ENCODE measurements at regions not wholly inside any gene's neighbourhood (a gene's known extent, or its start where the extent isn't known, plus 50 kb on each side); places are given as distances from the start of the nearest gene placed in this dataset.

- Histone ChIP-seq H3K4me3 (no peak overlapping the region), H3K27me3 (no peaks in the 10 kb centered on the region), H3K4me1 (no peaks in the 10 kb centered on the region), H3K27ac (no peak overlapping the region), H3K36me3 (no peaks in the 10 kb centered on the region), H3K9me3 (peaks cover 5% of the 10 kb centered on the region in 2 donors)
- DNase-seq (ENCODE audit: low spot score) = no peak
- TF ChIP-seq CTCF (IDR thresholded peaks at IDR 0.05) = no peak
Observed at GRCh38 chr14:38485026-38485425, 229.1 kb upstream of the CLEC14A start.

DNA sequence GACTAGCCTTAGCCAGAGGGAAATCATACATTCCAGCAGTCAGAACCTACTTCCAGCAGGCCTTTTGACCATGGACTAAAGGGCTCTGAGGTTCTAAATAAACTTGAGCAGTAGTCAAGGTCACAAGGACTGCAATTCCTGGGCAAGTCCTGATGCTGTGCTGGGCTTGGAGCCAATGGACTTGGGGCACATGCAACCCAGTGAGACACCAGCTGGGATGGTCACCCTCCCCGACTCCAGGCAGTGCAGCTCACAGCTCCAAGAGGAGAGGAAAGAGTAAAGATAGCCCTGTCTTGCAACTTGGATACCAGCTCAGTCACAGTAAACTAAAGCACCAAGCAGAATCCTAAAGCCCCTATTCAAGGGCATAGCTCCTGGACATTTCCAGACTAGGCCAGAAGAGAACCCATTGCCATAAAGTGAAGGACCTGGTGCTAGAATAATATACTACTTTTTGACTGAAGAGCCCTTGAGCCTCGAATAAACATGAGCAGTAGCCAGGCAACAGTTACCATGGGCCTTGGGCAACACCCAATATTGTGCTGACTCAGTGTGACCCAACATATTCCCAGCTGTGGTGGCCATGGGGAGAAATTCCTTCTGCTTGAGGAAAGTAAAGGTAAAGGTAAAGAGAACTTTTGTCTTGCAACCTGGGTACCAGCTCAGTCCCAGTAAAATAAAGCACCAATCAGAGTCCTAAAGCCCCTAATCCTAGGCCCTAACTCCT, 226.2 kb upstream of the CLEC14A start:
- H3K4me3 ChIP-seq = no peak overlapping the region
- no peak for DNase-seq (ENCODE audit: low spot score)
- H3K4me1 ChIP-seq = no peaks in the 10 kb centered on the region
- H3K9me3 ChIP-seq = peaks cover 0 to 22% of the 10 kb centered on the region in 2 donors
- no peaks in the 10 kb centered on the region for H3K36me3 ChIP-seq
- no peak overlapping the region for H3K27ac ChIP-seq
- TF ChIP-seq CTCF (IDR thresholded peaks at IDR 0.05) = no peak
- H3K27me3 ChIP-seq = no peaks in the 10 kb centered on the region

GRCh38 chr14:38469156-38469555, 213.3 kb upstream of the CLEC14A start:
- Histone ChIP-seq H3K4me1 (no peaks in the 10 kb centered on the region), H3K9me3 (no peaks in the 10 kb centered on the region), H3K4me3 (no peak overlapping the region), H3K36me3 (no peaks in the 10 kb centered on the region), H3K27me3 (no peaks in the 10 kb centered on the region), H3K27ac (no peak overlapping the region)
- no peak for DNase-seq (ENCODE audit: low spot score)
- TF ChIP-seq CTCF (IDR thresholded peaks at IDR 0.05) = no peak

GRCh38 chr14:38442208-38442607, 186.3 kb upstream of the CLEC14A start:
- Histone ChIP-seq H3K4me3 (no peak overlapping the region), H3K27me3 (no peaks in the 10 kb centered on the region), H3K9me3 (peaks cover 0 to 34% of the 10 kb centered on the region in 2 donors), H3K4me1 (no peaks in the 10 kb centered on the region), H3K36me3 (no peaks in the 10 kb centered on the region), H3K27ac (no peak overlapping the region)
- no peak for TF ChIP-seq CTCF (IDR thresholded peaks at IDR 0.05)
- DNase-seq (ENCODE audit: low spot score) = no peak

DNA sequence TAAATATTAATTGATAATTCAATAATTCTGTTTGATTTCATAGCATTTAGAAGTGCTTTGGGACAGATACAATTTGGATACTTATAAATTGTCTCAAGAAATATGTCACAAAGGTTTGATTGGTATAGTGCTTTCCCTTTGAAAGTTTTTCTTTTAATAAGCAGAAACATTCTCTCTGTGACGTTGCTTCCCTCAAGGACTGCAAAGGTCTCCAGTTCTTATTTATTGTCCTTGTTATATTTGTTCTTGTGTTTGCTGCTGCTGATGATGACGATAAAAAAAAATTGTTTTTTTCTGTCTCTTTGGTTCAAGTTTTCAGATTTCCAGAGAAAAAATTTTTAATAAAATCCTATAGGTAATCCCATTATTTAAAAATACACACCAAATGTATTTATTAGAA, 176.3 kb upstream of the CLEC14A start:
- DNase-seq (ENCODE audit: low spot score) = no peak
- H3K4me3 ChIP-seq = no peak overlapping the region

More for the DNA sequence above, 176.3 kb upstream of the CLEC14A start:
- Histone ChIP-seq H3K9me3 (no peaks in the 10 kb centered on the region), H3K27ac (no peak overlapping the region), H3K36me3 (no peaks in the 10 kb centered on the region), H3K27me3 (no peaks in the 10 kb centered on the region), H3K4me1 (no peaks in the 10 kb centered on the region)
- TF ChIP-seq CTCF (IDR thresholded peaks at IDR 0.05) = no peak

Data from right atrium auricular region (tissue), 2 donors.